Renal cortex interstitium (tissue), 11 donors: ENCODE measurements at regions not wholly inside any gene's neighbourhood (a gene's known extent, or its start where the extent isn't known, plus 50 kb on each side); places are given as distances from the start of the nearest gene placed in this dataset.

Experiments
- DNase-seq, 11 donors: peaks; one replicate each; pipeline ENCODE4 v3.0.0-alpha.2; 2013; ENCODE audit warnings: low read depth in 9 of 11, low spot score in 4 of 11; ENCODE audit errors: extremely low read depth in 1 of 11

DNA sequence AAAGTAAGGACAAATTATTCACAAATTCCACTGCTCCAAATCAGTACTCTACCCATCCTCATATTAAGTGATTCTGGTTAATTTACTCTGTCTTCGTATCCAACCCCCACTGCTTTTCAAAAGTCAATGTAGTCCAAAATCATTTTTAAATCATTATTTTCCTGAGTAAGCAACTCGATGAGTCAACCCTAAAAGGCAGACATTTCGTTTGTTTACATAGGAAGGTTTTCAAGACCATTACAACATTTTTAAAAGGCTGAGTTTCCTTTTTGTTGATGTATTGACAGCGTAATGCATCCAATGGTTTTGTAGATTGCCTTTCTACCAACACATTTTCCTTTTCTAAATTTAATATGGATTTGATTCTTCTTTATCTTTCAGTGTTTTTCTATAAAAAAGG is 523.0 kb upstream of the ANKRD30A start:
- no peak for DNase-seq

DNA sequence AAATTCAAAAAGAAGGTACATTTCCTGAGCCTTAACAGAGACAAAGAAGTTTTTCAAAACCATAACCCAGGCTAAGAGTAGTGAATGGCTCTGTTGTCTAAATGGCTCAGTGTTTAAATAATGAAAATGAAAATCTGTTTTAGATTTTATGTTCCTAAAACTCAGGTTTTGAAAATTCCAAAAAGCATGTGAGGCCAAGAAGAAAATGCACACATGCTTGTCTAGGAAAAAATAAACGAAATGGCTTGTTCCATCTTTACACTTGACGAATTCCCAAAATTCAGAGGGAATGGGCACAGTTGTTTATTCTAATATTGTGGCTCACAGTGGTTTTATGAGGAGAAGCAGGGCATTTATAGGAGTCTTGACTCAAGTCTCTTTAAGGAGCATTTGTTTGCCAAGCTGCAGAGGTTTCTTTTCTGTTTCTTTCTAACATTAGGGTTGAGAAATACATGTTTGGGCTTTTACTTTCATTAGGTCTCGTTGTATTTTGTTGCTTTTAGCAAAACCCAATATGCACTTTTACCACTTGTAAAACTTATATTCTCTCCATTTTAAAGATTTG is 527.6 kb upstream of the ANKRD30A start:
- no peak for DNase-seq

GRCh38 chr10:36592964-36593363 is 532.4 kb upstream of the ANKRD30A start:
- DNase-seq, result no peak

- DNase-seq, result no peak
Measured at GRCh38 chr10:36591436-36591835, 534.0 kb upstream of the ANKRD30A start.

DNA sequence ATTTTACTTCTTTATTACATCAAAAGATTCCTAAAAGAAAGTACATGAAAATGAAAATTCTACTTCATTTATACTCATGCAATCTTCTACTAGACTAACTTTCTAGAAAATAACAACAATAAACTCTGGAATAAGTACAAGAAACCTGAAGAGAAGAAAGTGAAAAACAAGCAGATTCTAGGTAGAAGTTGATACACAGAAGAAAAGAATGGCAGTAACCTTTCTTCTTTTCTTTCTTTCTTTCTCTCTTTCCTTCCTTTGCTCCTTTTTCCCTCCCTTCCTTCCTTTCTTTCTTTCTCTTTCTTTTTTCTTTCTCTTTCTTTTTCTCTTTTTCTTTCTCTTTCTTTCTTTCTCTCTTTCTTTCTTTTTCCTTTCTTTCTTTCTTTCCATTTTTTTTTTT is 541.7 kb upstream of the ANKRD30A start:
- no peak for DNase-seq

DNA sequence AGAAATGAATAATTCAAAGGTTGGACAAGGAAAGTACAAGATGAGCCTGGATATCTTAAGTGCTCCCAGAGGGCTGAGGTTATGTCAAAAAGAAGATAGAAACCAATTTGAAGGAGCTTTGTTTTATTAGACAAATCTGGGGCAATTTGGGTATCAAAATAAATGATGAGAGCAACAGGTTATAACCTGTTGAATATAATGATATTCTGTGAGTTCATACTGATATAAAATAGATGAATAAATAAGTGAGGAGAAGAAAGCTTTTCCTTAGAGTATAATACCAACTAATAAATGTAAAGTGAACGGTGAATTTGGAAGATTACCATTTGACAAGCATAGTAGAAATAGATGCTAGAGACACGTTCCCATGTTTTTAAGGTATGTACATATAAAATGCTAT is 544.2 kb upstream of the ANKRD30A start:
- DNase-seq, result no peak

DNA sequence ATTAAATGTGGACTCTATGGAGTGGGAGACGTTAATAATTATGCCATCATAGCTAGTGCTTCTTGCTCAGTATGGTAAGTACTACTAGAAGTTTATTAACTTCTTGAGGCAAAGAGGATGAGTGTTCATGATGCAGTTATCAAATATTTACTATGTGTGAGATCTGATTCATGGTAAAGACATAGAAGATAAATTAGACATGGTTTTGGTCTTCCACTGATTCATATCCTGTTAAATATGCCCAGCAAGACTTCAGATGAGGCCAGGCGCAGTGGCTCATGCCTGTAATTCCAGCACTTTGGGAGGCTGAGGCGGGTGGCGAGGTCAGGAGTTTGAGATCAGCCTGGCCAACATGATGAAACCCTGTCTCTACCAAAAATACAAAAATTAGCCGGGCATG is 547.1 kb upstream of the ANKRD30A start:
- DNase-seq, result no peak

DNA sequence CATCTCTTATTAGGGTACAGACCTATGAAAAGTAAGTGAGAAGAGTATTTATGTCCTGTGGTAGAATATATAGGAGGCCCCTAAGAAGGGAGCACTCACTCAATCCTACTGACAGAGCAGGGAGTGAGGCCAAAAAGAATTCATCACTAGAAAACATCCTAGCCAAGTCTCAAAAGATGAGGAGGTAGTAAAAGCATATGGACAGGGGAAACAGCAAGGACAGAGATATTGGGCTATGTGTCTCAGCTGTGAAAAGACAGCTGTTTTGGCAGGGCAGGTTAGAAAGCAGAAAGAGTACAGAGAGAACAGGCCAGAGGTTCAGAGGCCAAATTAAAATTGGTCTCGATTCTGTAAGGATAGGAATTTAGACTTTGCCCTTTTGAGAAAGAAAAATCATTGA is 548.3 kb upstream of the ANKRD30A start:
- DNase-seq, result no peak

DNA sequence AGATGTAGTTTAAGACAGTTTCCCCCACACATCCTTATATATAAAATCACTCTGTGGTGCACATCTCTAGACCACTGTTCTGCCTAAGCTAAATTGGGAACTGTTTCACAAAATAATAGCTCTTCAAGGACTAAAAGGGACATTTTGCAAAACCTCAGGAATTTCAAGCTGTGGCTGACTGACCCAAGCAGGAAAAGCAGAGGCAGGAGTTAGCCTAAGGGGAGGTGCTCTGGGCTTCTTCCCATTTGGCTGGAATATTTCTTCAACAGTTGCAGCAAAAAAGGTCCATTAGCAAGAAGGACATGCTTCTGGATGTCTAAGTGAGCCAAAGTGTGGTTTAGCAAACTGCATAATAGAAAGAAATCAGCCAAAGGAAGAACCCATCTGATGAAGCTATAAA is 551.2 kb upstream of the ANKRD30A start:
- DNase-seq, result no peak

DNA sequence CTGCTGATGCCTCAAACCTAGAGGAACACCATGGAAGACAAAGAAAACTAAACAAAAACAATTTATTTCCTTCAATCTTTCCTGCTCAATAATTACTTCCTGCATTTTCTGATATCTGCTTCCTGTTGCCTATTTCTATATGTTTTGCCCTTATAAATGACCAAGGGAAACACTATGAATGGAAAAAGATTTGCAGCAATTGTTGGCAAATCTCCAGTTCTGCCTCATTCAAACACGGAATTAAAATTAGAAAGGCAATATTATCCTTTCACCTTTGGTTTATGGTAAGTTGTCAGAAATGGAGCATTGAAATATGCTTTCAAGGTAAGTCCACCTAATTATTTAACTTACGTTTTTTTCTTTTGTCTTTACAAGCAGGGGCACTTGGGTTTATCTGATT is 552.2 kb upstream of the ANKRD30A start:
- no peak for DNase-seq

DNA sequence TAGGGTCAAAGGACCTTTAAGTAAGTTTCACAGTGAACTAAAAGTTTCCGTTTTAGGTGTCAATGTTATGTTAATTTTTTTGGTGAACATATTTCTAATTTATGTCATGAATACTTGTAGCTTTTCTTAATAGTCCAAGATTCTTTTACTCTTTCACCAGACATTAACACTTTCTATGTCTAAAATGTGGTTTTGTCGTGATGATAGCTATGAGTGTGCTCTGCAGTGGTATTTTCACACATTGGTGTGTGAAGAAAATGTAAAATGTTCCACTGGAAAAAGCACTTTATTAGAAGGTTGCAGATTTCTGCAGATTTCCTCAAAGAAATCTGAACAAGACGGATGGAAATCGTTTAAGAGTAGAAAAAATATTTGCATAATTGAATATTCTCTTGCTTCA is 561.0 kb upstream of the ANKRD30A start:
- no peak for DNase-seq

DNA sequence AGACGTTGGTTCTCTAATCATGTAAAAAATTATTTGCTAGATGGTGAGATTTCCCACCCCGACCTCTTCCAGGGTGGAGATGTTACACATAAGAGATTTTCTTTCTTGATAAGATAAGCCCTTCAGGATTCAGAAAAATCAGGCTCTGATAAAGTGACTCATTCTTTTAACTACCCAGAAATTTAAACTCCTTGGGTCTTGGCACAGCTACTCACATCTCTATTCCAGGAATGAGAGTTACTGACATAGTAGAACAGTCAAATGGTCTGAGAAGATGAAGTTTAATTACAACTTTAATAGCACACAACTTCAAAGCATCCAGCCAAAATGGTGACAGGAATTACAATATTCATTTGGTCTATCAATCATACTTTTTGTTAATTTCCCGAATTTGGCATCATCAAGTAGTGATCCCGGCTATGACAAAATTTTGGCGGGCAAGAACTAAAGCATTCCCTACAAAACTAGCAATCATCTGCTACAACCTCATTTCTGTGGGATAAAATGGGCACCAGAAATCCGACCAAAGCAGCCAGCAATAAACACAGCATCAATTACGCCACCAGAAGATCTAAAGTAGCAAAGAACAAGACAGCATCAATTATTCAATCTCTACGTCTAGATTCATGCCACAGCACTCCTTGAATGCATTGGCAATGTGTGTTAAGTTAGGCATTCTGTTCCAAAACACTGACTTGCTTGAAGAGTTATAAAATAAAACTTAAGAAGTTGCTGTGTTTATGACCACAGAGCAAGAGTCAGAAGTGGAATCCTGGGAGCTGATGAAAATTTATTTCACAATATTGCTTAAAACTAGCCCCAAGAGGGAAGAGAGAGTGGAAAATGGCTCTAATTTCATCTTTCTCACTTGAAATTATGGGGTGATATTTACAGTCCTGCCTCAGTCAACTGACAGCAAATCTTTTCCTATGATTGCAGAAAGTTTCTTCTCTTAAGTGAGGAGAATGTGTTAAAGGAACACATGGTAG is 565.7 kb upstream of the ANKRD30A start:
- DNase-seq, result no peak

- DNase-seq, result no peak
Measured at GRCh38 chr10:36556468-36556867, 568.9 kb upstream of the ANKRD30A start.

DNA sequence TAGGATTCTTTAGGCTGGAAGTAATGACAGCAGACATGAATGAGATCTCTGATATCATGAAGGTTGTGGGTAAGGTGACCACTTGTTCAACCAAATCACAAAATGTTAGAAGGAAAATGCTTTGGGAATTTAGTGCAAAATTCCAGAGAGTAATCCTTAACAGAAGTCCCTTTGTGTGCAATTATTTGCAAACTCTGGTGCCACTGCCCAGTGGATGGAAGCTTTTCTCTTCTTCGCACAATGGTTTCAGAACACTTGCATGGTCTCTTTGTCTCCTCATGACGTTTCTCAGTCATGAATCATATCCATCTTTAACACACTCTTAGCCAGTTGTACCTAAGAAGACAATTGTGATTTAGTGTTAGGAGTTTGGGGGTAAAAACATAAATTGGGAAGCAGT is 570.4 kb upstream of the ANKRD30A start:
- DNase-seq, result no peak

DNA sequence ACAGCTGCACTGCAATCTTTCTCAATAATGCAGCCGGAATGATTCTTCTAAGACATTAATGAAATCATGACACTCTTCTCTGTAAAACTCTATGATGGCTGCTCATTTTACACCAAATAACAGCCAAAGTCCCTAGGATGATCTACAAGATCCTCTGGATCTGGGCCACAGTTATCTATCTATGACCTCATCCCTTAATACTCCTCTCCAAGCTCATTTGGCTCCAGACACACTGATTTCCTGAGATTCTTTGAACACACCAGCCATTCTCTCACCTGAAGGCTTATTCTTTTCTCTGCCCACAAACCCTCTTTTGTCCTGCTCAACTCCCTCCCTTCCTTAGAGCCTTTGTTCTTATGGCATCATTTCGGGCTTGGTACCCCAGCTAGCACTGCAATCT is 577.4 kb upstream of the ANKRD30A start:
- no peak for DNase-seq

DNA sequence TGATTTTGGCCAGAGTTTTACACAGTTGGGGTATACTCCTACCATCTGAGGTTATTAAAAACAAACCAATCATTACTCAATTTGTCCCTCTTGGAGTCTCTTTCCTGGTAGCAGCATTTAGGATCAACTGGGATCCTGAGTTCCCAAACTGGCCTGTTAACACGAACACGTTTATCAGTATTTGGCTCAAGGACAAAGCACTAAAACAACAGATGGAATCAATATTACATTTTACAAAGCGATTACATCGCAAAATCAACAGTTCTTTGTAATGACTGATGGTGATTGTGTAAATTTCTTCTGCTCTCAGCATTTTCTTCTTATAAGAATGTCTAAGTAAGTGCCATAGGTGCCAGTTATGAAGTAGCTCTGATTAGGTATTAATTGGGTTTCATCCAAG is 582.9 kb upstream of the ANKRD30A start:
- DNase-seq, result peak in 2 of 11 donors; percentile 9 to 14

- DNase-seq, result no peak
Measured at GRCh38 chr10:36540611-36541010, 584.8 kb upstream of the ANKRD30A start.

GRCh38 chr10:36538953-36539586 is 586.3 kb upstream of the ANKRD30A start:
- peak in 1 of 11 donors; percentile 15 for DNase-seq

DNA sequence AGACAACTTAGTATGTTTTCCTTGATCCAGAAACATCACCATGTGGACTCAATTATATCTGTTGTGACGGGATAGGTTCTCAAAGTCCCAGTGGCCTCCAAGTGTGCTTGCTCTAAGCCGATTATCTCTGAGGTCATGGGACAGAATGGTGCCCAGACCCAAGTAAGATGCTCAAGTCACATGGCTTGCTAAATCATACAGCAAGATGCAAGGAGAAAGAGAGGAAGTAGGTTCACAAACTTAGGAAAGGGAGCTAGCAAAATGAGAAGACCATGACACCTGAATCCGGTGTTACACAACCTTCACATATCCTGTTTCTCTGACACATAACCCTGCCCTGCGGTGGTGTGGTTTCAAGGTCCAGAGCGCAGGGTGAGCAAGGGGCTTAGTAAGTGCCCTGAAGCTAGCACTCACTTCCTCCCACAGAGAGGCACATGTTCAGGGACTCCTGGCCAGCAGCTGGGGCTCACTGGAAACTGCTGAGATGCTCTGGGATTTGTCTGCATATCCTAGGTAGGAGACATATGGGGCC is 590.9 kb upstream of the ANKRD30A start:
- DNase-seq, result no peak

- no peak for DNase-seq
Measured at GRCh38 chr10:36533861-36534260, 591.5 kb upstream of the ANKRD30A start.
